Lower leg skin (tissue), 3 donors: ENCODE measurements at regions not wholly inside any gene's neighbourhood (a gene's known extent, or its start where the extent isn't known, plus 50 kb on each side); places are given as distances from the start of the nearest gene placed in this dataset.

Experiments used
- POLR2A ChIP-seq, 2 donors: fragments of 450-650 bp; IDR thresholded peaks; one replicate each; pipeline ENCODE4 v1.6.1; 2016 to 2017; ENCODE audit warnings: antibody characterized with exemption in 2 of 2, mild to moderate bottlenecking in 1 of 2, moderate library complexity in 1 of 2
- TF ChIP-seq, protein P1 (sequence below), 3 donors: fragments of 450-650 bp; IDR thresholded peaks; one replicate each; pipeline ENCODE4 v1.5.1; 2016; ENCODE audit warnings: antibody characterized with exemption in 3 of 3, mild to moderate bottlenecking in 3 of 3, moderate library complexity in 2 of 3

DNA sequence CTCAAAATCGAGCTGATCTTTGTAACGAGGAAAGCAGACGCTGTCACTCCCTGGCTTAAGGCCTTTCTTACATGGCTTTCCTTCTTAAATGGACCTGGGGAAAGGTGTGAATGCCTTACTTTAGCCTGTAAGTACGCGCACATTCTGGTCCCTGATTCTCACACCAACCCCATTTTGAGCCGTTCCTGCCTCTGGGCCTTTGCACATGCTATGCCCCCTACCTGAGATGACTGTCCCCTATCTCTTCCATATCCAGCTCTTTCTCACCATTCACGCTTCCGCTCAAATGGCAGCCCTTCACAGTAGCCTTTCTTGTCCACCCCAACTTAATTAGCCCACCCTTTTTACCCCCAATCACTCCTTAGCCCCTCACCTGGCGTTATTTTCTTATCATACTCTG lies 496.7 kb downstream of the SHQ1 start:
- TF ChIP-seq, protein P1, sequence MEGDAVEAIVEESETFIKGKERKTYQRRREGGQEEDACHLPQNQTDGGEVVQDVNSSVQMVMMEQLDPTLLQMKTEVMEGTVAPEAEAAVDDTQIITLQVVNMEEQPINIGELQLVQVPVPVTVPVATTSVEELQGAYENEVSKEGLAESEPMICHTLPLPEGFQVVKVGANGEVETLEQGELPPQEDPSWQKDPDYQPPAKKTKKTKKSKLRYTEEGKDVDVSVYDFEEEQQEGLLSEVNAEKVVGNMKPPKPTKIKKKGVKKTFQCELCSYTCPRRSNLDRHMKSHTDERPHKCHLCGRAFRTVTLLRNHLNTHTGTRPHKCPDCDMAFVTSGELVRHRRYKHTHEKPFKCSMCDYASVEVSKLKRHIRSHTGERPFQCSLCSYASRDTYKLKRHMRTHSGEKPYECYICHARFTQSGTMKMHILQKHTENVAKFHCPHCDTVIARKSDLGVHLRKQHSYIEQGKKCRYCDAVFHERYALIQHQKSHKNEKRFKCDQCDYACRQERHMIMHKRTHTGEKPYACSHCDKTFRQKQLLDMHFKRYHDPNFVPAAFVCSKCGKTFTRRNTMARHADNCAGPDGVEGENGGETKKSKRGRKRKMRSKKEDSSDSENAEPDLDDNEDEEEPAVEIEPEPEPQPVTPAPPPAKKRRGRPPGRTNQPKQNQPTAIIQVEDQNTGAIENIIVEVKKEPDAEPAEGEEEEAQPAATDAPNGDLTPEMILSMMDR (IDR thresholded peaks at IDR 0.05): no peak
- TF ChIP-seq POLR2A (IDR thresholded peaks at IDR 0.05): no peak
